IPS-20b (cell line): ENCODE measurements at regions not wholly inside any gene's neighbourhood (a gene's known extent, or its start where the extent isn't known, plus 50 kb on each side); places are given as distances from the start of the nearest gene placed in this dataset.

Source experiments
- H3K27ac ChIP-seq: one replicate; pipeline ENCODE4 v1.5.1; 2013; ENCODE audit warnings: low read length
- H3K27me3 ChIP-seq: 2 replicates; pipeline ENCODE4 v1.6.1; 2013; ENCODE audit warnings: mild to moderate bottlenecking, low read length, inconsistent platforms; ENCODE audit not compliant: insufficient read depth
- H3K36me3 ChIP-seq: 2 replicates; pipeline ENCODE4 v1.6.1; 2013; ENCODE audit warnings: low read depth, mild to moderate bottlenecking, inconsistent platforms, low read length, moderate library complexity; ENCODE audit not compliant: insufficient read depth
- H3K4me1 ChIP-seq: 2 replicates; pipeline ENCODE4 v1.6.1; 2013; ENCODE audit warnings: mild to moderate bottlenecking, control low read depth, inconsistent platforms, low read length, moderate library complexity; ENCODE audit not compliant: insufficient read depth
- H3K4me3 ChIP-seq: 2 replicates; pipeline ENCODE4 v1.5.1; 2013; ENCODE audit warnings: mild to moderate bottlenecking, low read length, inconsistent platforms
- H3K9ac ChIP-seq: 2 replicates; pipeline ENCODE4 v1.6.1; 2013; ENCODE audit warnings: low read depth, mild to moderate bottlenecking, inconsistent platforms, low read length, moderate library complexity
- H3K9me3 ChIP-seq: 2 replicates; pipeline ENCODE4 v1.6.1; 2013; ENCODE audit warnings: mild to moderate bottlenecking, low read depth, low read length, inconsistent platforms; ENCODE audit not compliant: insufficient read depth

- no peaks in the 10 kb centered on the region for H3K9me3 ChIP-seq
- H3K36me3 ChIP-seq, result no peaks in the 10 kb centered on the region
- peaks cover 13% of the 10 kb centered on the region for H3K4me1 ChIP-seq
- no peak overlapping the region for H3K9ac ChIP-seq
- H3K27ac ChIP-seq, result no peak overlapping the region
- 0 out of 2 replicates have a peak, but pooled peaks cover 7% of the 10 kb centered on the region for H3K27me3 ChIP-seq
- H3K4me3 ChIP-seq, result no peak overlapping the region
These were observed 732.6 kb downstream of the RERGL start for GRCh38 chr12:17357396-17357795.

- Histone ChIP-seq H3K4me1 (no peaks in the 10 kb centered on the region; the same call in 1 of the 2 replicates), H3K27me3 (no peaks in the 10 kb centered on the region), H3K9me3 (no peaks in the 10 kb centered on the region), H3K36me3 (no peaks in the 10 kb centered on the region), H3K4me3 (no peak overlapping the region), H3K27ac (no peak overlapping the region), H3K9ac (no peak overlapping the region)
These were observed 737.8 kb downstream of the RERGL start for GRCh38 chr12:17352164-17352563.

GRCh38 chr12:17348311-17348710 lies 741.7 kb downstream of the RERGL start:
- Histone ChIP-seq H3K27me3 (no peaks in the 10 kb centered on the region), H3K4me1 (no peaks in the 10 kb centered on the region), H3K4me3 (no peak overlapping the region), H3K27ac (no peak overlapping the region), H3K9me3 (no peaks in the 10 kb centered on the region), H3K9ac (no peak overlapping the region), H3K36me3 (no peaks in the 10 kb centered on the region)

GRCh38 chr12:17344649-17345048 lies 738.7 kb upstream of the LMO3 start:
- H3K4me3 ChIP-seq, result no peak overlapping the region
- H3K27ac ChIP-seq, result no peak overlapping the region
- peaks cover 6% of the 10 kb centered on the region; the same call in 1 of the 2 replicates for H3K4me1 ChIP-seq
- no peaks in the 10 kb centered on the region for H3K27me3 ChIP-seq
- H3K9me3 ChIP-seq, result no peaks in the 10 kb centered on the region
- H3K36me3 ChIP-seq, result no peaks in the 10 kb centered on the region
- no peak overlapping the region for H3K9ac ChIP-seq

DNA sequence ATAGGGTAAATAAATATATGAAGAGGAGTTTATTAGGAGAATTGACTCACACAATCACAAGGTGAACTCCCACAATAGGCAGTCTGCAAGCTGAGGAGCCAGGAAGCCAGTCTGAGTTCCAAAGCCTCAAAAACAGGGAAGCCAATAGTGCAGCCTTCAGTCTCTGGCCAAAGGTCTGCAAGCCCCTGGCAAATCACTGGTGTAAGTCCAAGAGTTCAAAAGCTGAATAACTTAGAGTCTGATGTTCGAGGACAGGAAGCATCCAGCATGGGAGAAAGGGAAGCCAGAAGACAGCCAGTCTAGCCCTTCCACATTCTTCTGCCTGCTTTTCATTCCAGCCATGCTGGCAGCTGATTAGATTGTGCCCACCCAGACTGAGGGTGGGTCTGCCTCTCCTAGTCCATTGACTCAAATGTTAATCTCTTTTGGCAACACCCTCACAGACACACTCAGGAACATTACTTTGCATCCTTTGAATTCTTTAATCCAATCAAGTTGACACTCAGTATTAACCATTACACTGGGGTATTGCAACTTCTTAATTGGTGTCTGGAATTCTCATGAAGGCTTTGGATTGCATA lies 736.5 kb upstream of the LMO3 start:
- Histone ChIP-seq H3K9ac (no peak overlapping the region), H3K9me3 (no peaks in the 10 kb centered on the region; the same call in 1 of the 2 replicates), H3K36me3 (no peaks in the 10 kb centered on the region), H3K4me1 (peaks cover 6% of the 10 kb centered on the region; the same call in 1 of the 2 replicates), H3K27me3 (no peaks in the 10 kb centered on the region), H3K27ac (no peak overlapping the region), H3K4me3 (no peak overlapping the region)

DNA sequence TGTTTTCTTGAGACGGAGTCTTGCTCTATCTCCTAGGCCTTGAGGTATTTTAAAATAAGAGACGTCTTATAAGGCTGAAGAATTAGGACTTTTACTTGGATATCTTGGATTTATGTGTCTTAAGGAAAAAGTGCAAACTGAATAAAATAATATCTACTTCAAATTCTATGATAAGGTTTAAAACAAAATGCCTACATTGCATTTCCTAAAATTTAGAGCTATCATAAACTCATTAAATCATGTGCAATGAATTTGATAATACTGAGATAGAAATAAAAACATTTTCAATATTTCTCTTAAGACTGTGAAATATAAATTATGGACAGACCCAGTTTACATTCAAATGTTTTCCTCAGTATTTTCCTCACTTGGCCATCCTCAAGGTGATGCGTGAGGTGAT lies 729.5 kb upstream of the LMO3 start:
- no peaks in the 10 kb centered on the region for H3K36me3 ChIP-seq
- H3K9me3 ChIP-seq, result no peaks in the 10 kb centered on the region; the same call in 1 of the 2 replicates
- H3K9ac ChIP-seq, result no peak overlapping the region
- H3K27ac ChIP-seq, result no peak overlapping the region
- no peak overlapping the region for H3K4me3 ChIP-seq
- no peaks in the 10 kb centered on the region; the same call in 1 of the 2 replicates for H3K4me1 ChIP-seq
- no peaks in the 10 kb centered on the region for H3K27me3 ChIP-seq

DNA sequence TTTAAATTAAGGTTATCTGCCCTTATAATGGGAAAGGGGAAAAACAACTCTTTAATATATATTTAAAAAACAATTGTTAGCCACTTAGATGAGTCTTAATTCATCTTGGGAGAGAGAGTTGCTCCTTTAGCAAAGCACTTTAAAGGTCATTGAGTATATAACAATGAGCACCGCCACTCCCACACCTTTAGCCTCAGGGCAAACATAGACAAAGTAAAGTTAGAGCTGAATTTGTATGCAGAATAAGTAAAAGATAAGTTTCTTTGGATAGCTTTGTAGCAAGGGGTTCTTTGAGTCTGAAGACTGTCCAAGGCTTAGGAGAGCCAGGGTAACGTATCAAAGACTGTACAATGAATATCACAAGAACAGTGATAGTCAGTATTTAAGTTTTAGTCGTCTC lies 728.8 kb upstream of the LMO3 start:
- Histone ChIP-seq H3K27me3 (no peaks in the 10 kb centered on the region), H3K9ac (no peak overlapping the region), H3K4me3 (no peak overlapping the region), H3K4me1 (no peaks in the 10 kb centered on the region; the same call in 1 of the 2 replicates), H3K36me3 (no peaks in the 10 kb centered on the region), H3K9me3 (no peaks in the 10 kb centered on the region; the same call in 1 of the 2 replicates), H3K27ac (no peak overlapping the region)

GRCh38 chr12:17333287-17333686 lies 727.3 kb upstream of the LMO3 start:
- Histone ChIP-seq H3K4me3 (no peak overlapping the region), H3K36me3 (no peaks in the 10 kb centered on the region), H3K9ac (no peak overlapping the region), H3K9me3 (no peaks in the 10 kb centered on the region), H3K27ac (no peak overlapping the region), H3K27me3 (no peaks in the 10 kb centered on the region), H3K4me1 (no peaks in the 10 kb centered on the region; the same call in 1 of the 2 replicates)

DNA sequence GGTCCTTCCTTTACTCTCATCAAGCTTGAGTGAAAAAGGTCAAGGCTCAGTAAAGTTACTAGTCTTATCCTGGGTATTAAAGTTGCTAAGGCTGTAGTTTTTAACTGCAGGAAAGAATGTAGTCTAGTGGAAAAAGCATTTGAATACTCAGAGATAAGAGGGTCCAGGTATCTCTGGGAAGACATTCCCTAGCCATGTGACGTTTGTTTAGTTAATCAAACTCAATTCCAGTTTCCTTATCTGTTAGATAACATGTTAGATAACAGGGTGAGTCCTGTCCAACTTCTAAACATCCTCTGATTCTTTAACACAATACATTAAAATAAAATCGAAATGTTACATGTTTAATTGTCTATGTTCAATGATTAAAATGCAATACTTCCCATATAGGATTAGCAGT lies 720.7 kb upstream of the LMO3 start:
- H3K27ac ChIP-seq, result no peak overlapping the region
- no peaks in the 10 kb centered on the region for H3K4me1 ChIP-seq
- H3K4me3 ChIP-seq, result no peak overlapping the region
- no peaks in the 10 kb centered on the region for H3K36me3 ChIP-seq
- no peaks in the 10 kb centered on the region for H3K27me3 ChIP-seq
- H3K9me3 ChIP-seq, result no peaks in the 10 kb centered on the region
- no peak overlapping the region for H3K9ac ChIP-seq

- Histone ChIP-seq H3K4me3 (no peak overlapping the region), H3K27ac (no peak overlapping the region), H3K36me3 (no peaks in the 10 kb centered on the region), H3K27me3 (no peaks in the 10 kb centered on the region), H3K9me3 (no peaks in the 10 kb centered on the region), H3K4me1 (no peaks in the 10 kb centered on the region), H3K9ac (no peak overlapping the region)
These were observed 716.1 kb upstream of the LMO3 start for GRCh38 chr12:17322090-17322489.

DNA sequence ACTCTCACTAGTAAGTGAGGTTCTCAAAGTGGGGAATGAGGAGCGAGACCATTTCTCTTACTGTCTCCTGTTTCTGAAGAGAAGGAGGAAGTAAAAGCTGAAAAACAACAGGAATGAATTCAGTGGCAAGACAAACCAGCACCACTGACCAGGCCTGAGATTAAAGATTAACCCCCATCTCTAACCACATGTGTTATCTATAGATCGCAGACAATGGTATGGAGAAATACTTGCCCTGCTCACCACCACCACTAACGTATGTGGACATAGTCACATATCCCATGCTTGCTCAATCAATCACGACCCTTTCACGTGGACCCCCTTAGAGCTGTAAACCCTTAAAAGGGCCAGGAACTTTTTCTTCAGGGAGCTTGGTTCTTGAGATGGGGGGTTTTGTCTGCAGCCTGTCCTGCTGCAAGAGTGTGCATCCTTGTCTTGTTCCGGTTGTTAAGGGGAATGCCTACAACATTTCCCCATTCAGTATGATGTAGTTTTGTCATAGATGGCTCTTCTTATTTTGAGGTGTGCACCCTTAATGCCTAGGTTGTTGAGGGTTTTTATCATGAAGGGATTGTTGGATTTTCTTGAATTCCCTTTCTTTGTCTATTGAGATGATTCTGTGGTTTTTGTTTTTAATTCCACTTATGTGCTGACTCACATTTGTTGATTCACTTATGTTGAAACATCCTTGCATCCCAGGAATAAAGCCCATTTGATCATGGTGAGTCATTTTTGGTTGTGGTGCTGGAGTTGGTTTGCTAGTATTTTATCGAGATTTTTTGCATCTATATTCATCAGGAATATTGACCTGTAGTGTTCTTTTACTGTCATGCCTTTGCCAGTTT lies 698.8 kb upstream of the LMO3 start:
- Histone ChIP-seq H3K9me3 (peaks cover 25% of the 10 kb centered on the region; the same call in 1 of the 2 replicates), H3K9ac (no peak overlapping the region), H3K4me3 (no peak overlapping the region), H3K27me3 (no peaks in the 10 kb centered on the region), H3K4me1 (no peaks in the 10 kb centered on the region), H3K27ac (no peak overlapping the region), H3K36me3 (no peaks in the 10 kb centered on the region)

DNA sequence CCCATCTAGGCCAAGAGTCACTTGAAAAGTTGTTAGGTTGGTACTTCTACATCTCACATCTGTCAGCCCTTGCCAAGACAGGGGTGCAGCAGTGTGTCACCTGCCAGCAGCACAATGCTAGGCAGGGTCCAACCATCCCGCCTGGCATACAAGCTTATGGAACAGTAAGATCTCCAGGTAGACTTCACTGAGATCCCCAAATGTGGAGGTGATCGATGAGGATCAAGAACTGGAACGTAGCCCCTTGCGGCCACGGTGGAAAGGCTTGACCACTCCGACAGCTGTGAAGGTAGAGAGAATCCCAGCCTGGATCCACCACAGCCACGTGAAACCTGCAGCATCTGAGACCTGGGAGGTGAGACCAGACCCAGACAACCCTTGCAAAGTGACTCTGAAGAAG lies 696.0 kb upstream of the LMO3 start:
- Histone ChIP-seq H3K4me1 (no peaks in the 10 kb centered on the region), H3K36me3 (no peaks in the 10 kb centered on the region), H3K27ac (no peak overlapping the region), H3K4me3 (no peak overlapping the region), H3K9me3 (peaks cover 33% of the 10 kb centered on the region), H3K27me3 (no peaks in the 10 kb centered on the region), H3K9ac (no peak overlapping the region)
